Brain microvascular endothelial cell (primary cell): ENCODE measurements at regions not wholly inside any gene's neighbourhood (a gene's known extent, or its start where the extent isn't known, plus 50 kb on each side); places are given as distances from the start of the nearest gene placed in this dataset.

ENCODE experiments used
- DNase-seq: peaks from one replicate; pipeline ENCODE4 v3.0.0-alpha.2; 2020
- H3K27ac ChIP-seq: fragments of 250-450 bp; sonication (Bioruptor Pico); 2 replicates; pipeline ENCODE4 v1.5.1; 2020; ENCODE audit warnings: mild to moderate bottlenecking, moderate library complexity
- H3K27me3 ChIP-seq: fragments of 250-450 bp; sonication (Bioruptor Pico); replicated peaks from 2 replicates; pipeline ENCODE4 v1.5.1; 2020; ENCODE audit warnings: mild to moderate bottlenecking
- H3K36me3 ChIP-seq: fragments of 250-450 bp; sonication (Bioruptor Pico); replicated peaks from 2 replicates; pipeline ENCODE4 v1.5.1; 2020; ENCODE audit warnings: mild to moderate bottlenecking
- H3K4me3 ChIP-seq: 2 replicates; pipeline ENCODE4 v1.5.1; 2011; ENCODE audit warnings: low read depth, mild to moderate bottlenecking, control low read depth, low read length, moderate library complexity
- CTCF ChIP-seq: IDR thresholded peaks from 2 replicates; pipeline ENCODE4 v1.5.1; 2011; ENCODE audit warnings: low read depth, mild to moderate bottlenecking, moderate library complexity, low read length, control low read depth, inconsistent platforms; ENCODE audit errors: missing control alignments
- in situ Hi-C: cut with HindIII; loops from 2 replicates; pipeline ENCODE4 v1.10.0; 2017; ENCODE audit warnings: low sequenced_read_pairs, low pct_ligation_motif_present

- Histone ChIP-seq H3K4me3 (no peak overlapping the region), H3K27me3 (no peaks in the 10 kb centered on the region), H3K27ac (no peak overlapping the region), H3K36me3 (no peaks in the 10 kb centered on the region)
- in situ Hi-C loops, result no loop called here
- TF ChIP-seq CTCF, result no peak
- DNase-seq, result no peak
These were observed 112.5 kb upstream of the SH3BP4 start for GRCh38 chr2:234839285-234839684.

- TF ChIP-seq CTCF, result no peak
- in situ Hi-C loops, result no loop called here
- DNase-seq, result no peak
- Histone ChIP-seq H3K27ac (no peak overlapping the region), H3K27me3 (no peaks in the 10 kb centered on the region), H3K36me3 (no peaks in the 10 kb centered on the region), H3K4me3 (no peak overlapping the region)
These were observed 115.5 kb upstream of the SH3BP4 start for GRCh38 chr2:234836271-234836670.

GRCh38 chr2:234835738-234836137 lies 116.1 kb upstream of the SH3BP4 start:
- no peak for DNase-seq
- H3K4me3 ChIP-seq, result no peak overlapping the region
- no peaks in the 10 kb centered on the region for H3K36me3 ChIP-seq
- H3K27me3 ChIP-seq, result no peaks in the 10 kb centered on the region
- no peak overlapping the region for H3K27ac ChIP-seq
- in situ Hi-C loops, result no loop called here
- no peak for TF ChIP-seq CTCF

GRCh38 chr2:234834228-234834923 lies 117.4 kb upstream of the SH3BP4 start:
- Histone ChIP-seq H3K27ac (no peak overlapping the region), H3K27me3 (no peaks in the 10 kb centered on the region), H3K4me3 (no peak overlapping the region), H3K36me3 (no peaks in the 10 kb centered on the region)
- no peak for DNase-seq
- no peak for TF ChIP-seq CTCF
- in situ Hi-C loops, result no loop called here

GRCh38 chr2:234830853-234831252 lies 121.0 kb upstream of the SH3BP4 start:
- Histone ChIP-seq H3K36me3 (no peaks in the 10 kb centered on the region), H3K4me3 (no peak overlapping the region), H3K27ac (no peak overlapping the region), H3K27me3 (no peaks in the 10 kb centered on the region)
- no peak for TF ChIP-seq CTCF
- no peak for DNase-seq
- in situ Hi-C loops, result no loop called here

- H3K36me3 ChIP-seq, result no peaks in the 10 kb centered on the region
- no peak overlapping the region for H3K4me3 ChIP-seq
- no peaks in the 10 kb centered on the region for H3K27me3 ChIP-seq
- H3K27ac ChIP-seq, result no peak overlapping the region
- no peak for DNase-seq
- in situ Hi-C loops, result no loop called here
- no peak for TF ChIP-seq CTCF
These were observed 122.8 kb upstream of the SH3BP4 start for GRCh38 chr2:234829074-234829455.
